GM12875 (cell line): ENCODE measurements at regions not wholly inside any gene's neighbourhood (a gene's known extent, or its start where the extent isn't known, plus 50 kb on each side); places are given as distances from the start of the nearest gene placed in this dataset.

Experiments
- H3K4me3 ChIP-seq: one replicate; pipeline ENCODE4 v1.5.1; 2011; ENCODE audit warnings: low read depth, low read length, control low read depth
- CTCF ChIP-seq: IDR thresholded peaks from 2 replicates; pipeline ENCODE4 v1.5.1; 2011; ENCODE audit warnings: low read depth, mild to moderate bottlenecking, control low read depth, inconsistent platforms, low read length, moderate library complexity, borderline replicate concordance; ENCODE audit not compliant: insufficient read depth

- H3K4me3 ChIP-seq: no peak overlapping the region
- no peak for TF ChIP-seq CTCF
These were observed 202.7 kb upstream of the TOPAZ1 start for GRCh38 chr3:44039006-44039405.

- no peak for TF ChIP-seq CTCF
- no peak overlapping the region for H3K4me3 ChIP-seq
These were observed 200.0 kb upstream of the TOPAZ1 start for GRCh38 chr3:44041726-44042125.

GRCh38 chr3:44042772-44043171 is 198.9 kb upstream of the TOPAZ1 start:
- H3K4me3 ChIP-seq: no peak overlapping the region
- no peak for TF ChIP-seq CTCF

- no peak for TF ChIP-seq CTCF
- no peak overlapping the region for H3K4me3 ChIP-seq
These were observed 196.0 kb upstream of the TOPAZ1 start for GRCh38 chr3:44045476-44046275.

- H3K4me3 ChIP-seq: no peak overlapping the region
- TF ChIP-seq CTCF: no peak
These were observed 193.9 kb upstream of the TOPAZ1 start for GRCh38 chr3:44047796-44048195.

- no peak overlapping the region for H3K4me3 ChIP-seq
- TF ChIP-seq CTCF: no peak
These were observed 193.3 kb upstream of the TOPAZ1 start for GRCh38 chr3:44048196-44048924.

GRCh38 chr3:44048949-44049348 is 192.7 kb upstream of the TOPAZ1 start:
- no peak for TF ChIP-seq CTCF
- no peak overlapping the region for H3K4me3 ChIP-seq
